HepG2 (cell line): ENCODE measurements at regions not wholly inside any gene's neighbourhood (a gene's known extent, or its start where the extent isn't known, plus 50 kb on each side); places are given as distances from the start of the nearest gene placed in this dataset.

Source experiments
- ARNT2 ChIP-seq: sonication (generic); formaldehyde crosslinking; IDR thresholded peaks from 2 replicates; pipeline ENCODE4 v1.8.0; 2022; ENCODE audit warnings: mild to moderate bottlenecking, low read depth, missing genetic modification reagents, moderate library complexity
- ARNTL ChIP-seq: sonication (generic); formaldehyde crosslinking; IDR thresholded peaks from 2 replicates; pipeline ENCODE4 v1.4.0; 2020; ENCODE audit warnings: mild to moderate bottlenecking, missing genetic modification reagents
- CBX2 ChIP-seq, 2 experiments: fragments of 200-600 bp in 1 of 2; sonication (generic); formaldehyde crosslinking in 1 of 2; IDR thresholded peaks; 2 replicates each; pipeline versions ENCODE4 v1.7.0 to v1.8.1; 2018 to 2022; ENCODE audit warnings: low read depth in 2 of 2, low read length in 1 of 2, mild to moderate bottlenecking in 1 of 2, missing genetic modification reagents in 1 of 2
- FOSL2 ChIP-seq: sonication (generic); formaldehyde crosslinking; IDR thresholded peaks from 2 replicates; pipeline ENCODE4 v1.4.0; 2020; ENCODE audit warnings: missing genetic modification reagents
- FUBP1 ChIP-seq: sonication (generic); formaldehyde crosslinking; IDR thresholded peaks from 2 replicates; pipeline ENCODE4 v1.5.1; 2020; ENCODE audit warnings: missing genetic modification reagents, mild to moderate bottlenecking, borderline replicate concordance
- GPN1 ChIP-seq: sonication (generic); formaldehyde crosslinking; IDR thresholded peaks from 2 replicates; pipeline ENCODE4 v1.5.1; 2020; ENCODE audit warnings: missing genetic modification reagents, borderline replicate concordance
- HDAC2 ChIP-seq: sonication (generic); formaldehyde crosslinking; IDR thresholded peaks from 2 replicates; pipeline ENCODE4 v1.4.0; 2020; ENCODE audit warnings: missing genetic modification reagents
- KLF6 ChIP-seq: IDR thresholded peaks from 2 replicates; pipeline ENCODE4 v1.8.0; 2016; ENCODE audit warnings: missing biosample characterization, missing genetic modification reagents
- MBNL3 ChIP-seq: fragments of 250-450 bp; sonication (Bioruptor Pico); conservative IDR thresholded peaks from 2 replicates; pipeline ENCODE4 v1.8.0; 2022; ENCODE audit warnings: mild to moderate bottlenecking, inconsistent platforms
- MLLT10 ChIP-seq: sonication (generic); formaldehyde crosslinking; IDR thresholded peaks from 2 replicates; pipeline ENCODE4 v1.4.0; 2020; ENCODE audit warnings: missing genetic modification reagents
- NKX3-1 ChIP-seq: sonication (generic); formaldehyde crosslinking; IDR thresholded peaks from 2 replicates; pipeline ENCODE4 v1.5.0; 2020; ENCODE audit warnings: missing genetic modification reagents
- PCBP1 ChIP-seq: fragments of 200-400 bp; formaldehyde crosslinking; IDR thresholded peaks from 2 replicates; pipeline ENCODE4 v1.6.1; 2017; ENCODE audit warnings: mild to moderate bottlenecking, low read depth, low read length, borderline replicate concordance
- RBM22 ChIP-seq: fragments of 200-400 bp; formaldehyde crosslinking; optimal IDR thresholded peaks from 2 replicates; pipeline ENCODE3; 2017; ENCODE audit warnings: mild to moderate bottlenecking, low read length, moderate library complexity
- RCOR2 ChIP-seq: IDR thresholded peaks from 2 replicates; pipeline ENCODE4 v1.6.1; 2016; ENCODE audit warnings: missing biosample characterization, missing genetic modification reagents
- REXO4 ChIP-seq: sonication (generic); formaldehyde crosslinking; IDR thresholded peaks from 2 replicates; pipeline ENCODE4 v1.8.0; 2022; ENCODE audit warnings: missing genetic modification reagents, mild to moderate bottlenecking, borderline replicate concordance
- TBP ChIP-seq: sonication (generic); formaldehyde crosslinking; IDR thresholded peaks from 2 replicates; pipeline ENCODE4 v1.5.0; 2020; ENCODE audit warnings: missing genetic modification reagents
- TEAD2 ChIP-seq: sonication (generic); formaldehyde crosslinking; IDR thresholded peaks from 2 replicates; pipeline ENCODE4 v1.9.0; 2021; ENCODE audit warnings: missing genetic modification reagents
- ZBTB44 ChIP-seq: sonication (generic); formaldehyde crosslinking; IDR thresholded peaks from 2 replicates; pipeline ENCODE4 v1.4.0; 2020; ENCODE audit warnings: missing genetic modification reagents
- ZFP90 ChIP-seq: sonication (generic); formaldehyde crosslinking; IDR thresholded peaks from 2 replicates; pipeline ENCODE4 v1.8.0; 2022; ENCODE audit warnings: missing genetic modification reagents, mild to moderate bottlenecking, inconsistent platforms, borderline replicate concordance
- ZFYVE20 ChIP-seq: sonication (generic); formaldehyde crosslinking; IDR thresholded peaks from 2 replicates; pipeline ENCODE4 v1.8.0; 2023; ENCODE audit warnings: low read depth, mild to moderate bottlenecking, moderate library complexity, missing genetic modification reagents, borderline replicate concordance
- ZNF12 ChIP-seq: sonication (generic); formaldehyde crosslinking; IDR thresholded peaks from 2 replicates; pipeline ENCODE4 v1.5.0; 2020; ENCODE audit warnings: missing genetic modification reagents
- ZNF30 ChIP-seq: sonication (generic); formaldehyde crosslinking; IDR thresholded peaks from 2 replicates; pipeline ENCODE4 v1.5.0; 2020; ENCODE audit warnings: mild to moderate bottlenecking, missing genetic modification reagents
- ZNF331 ChIP-seq: sonication (generic); formaldehyde crosslinking; IDR thresholded peaks from 2 replicates; pipeline ENCODE4 v1.4.0; 2020; ENCODE audit warnings: missing genetic modification reagents
- ZNF333 ChIP-seq: sonication (generic); formaldehyde crosslinking; IDR thresholded peaks from 2 replicates; pipeline ENCODE4 v1.4.0; 2020; ENCODE audit warnings: mild to moderate bottlenecking, missing genetic modification reagents, borderline replicate concordance
- ZNF432 ChIP-seq: sonication (generic); formaldehyde crosslinking; IDR thresholded peaks from 2 replicates; pipeline ENCODE4 v1.5.0; 2020; ENCODE audit warnings: missing genetic modification reagents, mild to moderate bottlenecking, borderline replicate concordance
- ZNF557 ChIP-seq: sonication (generic); formaldehyde crosslinking; IDR thresholded peaks from 2 replicates; pipeline ENCODE4 v1.4.0; 2020; ENCODE audit warnings: missing genetic modification reagents
- ZNF567 ChIP-seq: sonication (generic); formaldehyde crosslinking; IDR thresholded peaks from 2 replicates; pipeline ENCODE4 v1.8.1; 2023; ENCODE audit warnings: mild to moderate bottlenecking, missing genetic modification reagents, borderline replicate concordance
- ZSCAN12 ChIP-seq: sonication (generic); formaldehyde crosslinking; IDR thresholded peaks from 2 replicates; pipeline ENCODE4 v1.9.0; 2021; ENCODE audit warnings: mild to moderate bottlenecking, missing genetic modification reagents
- ZSCAN22 ChIP-seq: sonication (generic); formaldehyde crosslinking; IDR thresholded peaks from 2 replicates; pipeline ENCODE4 v1.4.0; 2020; ENCODE audit warnings: mild to moderate bottlenecking, missing genetic modification reagents

- no peak for TF ChIP-seq ZBTB44 (CRISPR knock-in tag)
- TF ChIP-seq ARNT2 (CRISPR knock-in tag), result peak; percentile 70; the same call in 1 of the 2 replicates
- TF ChIP-seq ZSCAN22, result 0 out of 2 replicates have a peak, but pooled peaks have one; percentile 49
- 0 out of 2 replicates have a peak, but pooled peaks have one; percentile 69 for TF ChIP-seq ZNF432 (CRISPR knock-in tag)
- TF ChIP-seq NKX3-1 (CRISPR knock-in tag), result peak; percentile 89
- no peak; the same call in 1 of the 2 replicates for TF ChIP-seq ZFP90
- no peak; the same call in 1 of the 2 replicates for TF ChIP-seq HDAC2 (CRISPR knock-in tag)
- no peak for TF ChIP-seq ZNF331 (CRISPR knock-in tag)
- no peak for TF ChIP-seq RBM22
- no peak for TF ChIP-seq ZNF12 (CRISPR knock-in tag)
- TF ChIP-seq MLLT10 (CRISPR knock-in tag), result no peak
- no peak for TF ChIP-seq CBX2 (IDR thresholded peaks at IDR 0.05; ENCODE audit: low read depth, low read length)
- no peak for TF ChIP-seq CBX2 (CRISPR knock-in tag; IDR thresholded peaks at IDR 0.05; ENCODE audit: low read depth)
- no peak; the same call in 1 of the 2 replicates for TF ChIP-seq ZFYVE20 (CRISPR knock-in tag)
- peak; percentile 60 for TF ChIP-seq KLF6 (CRISPR knock-in tag)
- 0 out of 2 replicates have a peak, but pooled peaks have one; percentile 82 for TF ChIP-seq ZNF333 (CRISPR knock-in tag)
- TF ChIP-seq ZSCAN12 (CRISPR knock-in tag), result no peak
- TF ChIP-seq RCOR2 (CRISPR knock-in tag), result no peak
- no peak for TF ChIP-seq TBP (CRISPR knock-in tag)
- TF ChIP-seq MBNL3 (CRISPR knock-in tag), result no peak
- TF ChIP-seq ZNF557 (CRISPR knock-in tag), result no peak; the same call in 1 of the 2 replicates
- no peak for TF ChIP-seq ZNF567
- no peak for TF ChIP-seq FUBP1 (CRISPR knock-in tag)
- peak; percentile 36; the same call in 1 of the 2 replicates for TF ChIP-seq TEAD2 (CRISPR knock-in tag)
- peak; percentile 81; the same call in 1 of the 2 replicates for TF ChIP-seq ZNF30 (CRISPR knock-in tag)
- TF ChIP-seq GPN1, result no peak
- no peak for TF ChIP-seq PCBP1
- 0 out of 2 replicates have a peak, but pooled peaks have one; percentile 65 for TF ChIP-seq REXO4 (CRISPR knock-in tag)
- TF ChIP-seq FOSL2 (CRISPR knock-in tag), result no peak
- TF ChIP-seq ARNTL (CRISPR knock-in tag), result peak; percentile 47; the same call in 1 of the 2 replicates
Measured at GRCh38 chr13:50125554-50126262, 110.5 kb downstream of the KCNRG start (continued).
